Body of pancreas (tissue), 4 donors: ENCODE measurements at regions not wholly inside any gene's neighbourhood (a gene's known extent, or its start where the extent isn't known, plus 50 kb on each side); places are given as distances from the start of the nearest gene placed in this dataset.
"Not testable (repeated sequence)": the region's sequence is repeated elsewhere in the genome, so short reads cannot be mapped to it uniquely, and the experiment has no call there.

Experiments
- POLR2A ChIP-seq, 3 donors: fragments of 450-650 bp; IDR thresholded peaks; one replicate each; pipeline ENCODE4 v1.6.1; 2016; ENCODE audit warnings: antibody characterized with exemption in 3 of 3, mild to moderate bottlenecking in 2 of 3
- TF ChIP-seq, protein P1 (sequence below), 7 experiments: fragments of 450-650 bp in 4 of 7; fragments of 200-600 bp in 3 of 7; sonication (generic) in 3 of 7; IDR thresholded peaks; one replicate each; pipeline ENCODE4 v1.5.1; 2016 to 2019; ENCODE audit warnings: antibody characterized with exemption in 7 of 7

DNA sequence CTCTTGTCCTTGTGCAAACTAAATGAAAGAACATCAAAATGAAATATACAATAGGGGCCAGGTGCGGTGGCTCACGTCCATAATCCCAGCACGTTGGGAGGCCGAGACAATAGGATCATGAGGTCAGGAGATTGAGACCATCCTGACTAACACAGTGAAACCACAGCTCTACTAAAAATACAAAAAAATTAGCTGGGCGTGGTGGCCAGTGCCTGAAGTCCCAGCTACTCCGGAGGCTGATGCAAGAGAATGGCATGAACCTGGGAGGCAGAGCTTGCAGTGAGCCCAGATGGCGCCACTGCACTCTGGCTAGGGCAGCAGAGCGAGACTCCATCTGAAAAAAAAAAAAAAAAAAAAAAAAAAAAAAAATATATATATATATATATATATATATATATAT, 132.7 kb upstream of the HSFY2 start:
- TF ChIP-seq, protein P1, sequence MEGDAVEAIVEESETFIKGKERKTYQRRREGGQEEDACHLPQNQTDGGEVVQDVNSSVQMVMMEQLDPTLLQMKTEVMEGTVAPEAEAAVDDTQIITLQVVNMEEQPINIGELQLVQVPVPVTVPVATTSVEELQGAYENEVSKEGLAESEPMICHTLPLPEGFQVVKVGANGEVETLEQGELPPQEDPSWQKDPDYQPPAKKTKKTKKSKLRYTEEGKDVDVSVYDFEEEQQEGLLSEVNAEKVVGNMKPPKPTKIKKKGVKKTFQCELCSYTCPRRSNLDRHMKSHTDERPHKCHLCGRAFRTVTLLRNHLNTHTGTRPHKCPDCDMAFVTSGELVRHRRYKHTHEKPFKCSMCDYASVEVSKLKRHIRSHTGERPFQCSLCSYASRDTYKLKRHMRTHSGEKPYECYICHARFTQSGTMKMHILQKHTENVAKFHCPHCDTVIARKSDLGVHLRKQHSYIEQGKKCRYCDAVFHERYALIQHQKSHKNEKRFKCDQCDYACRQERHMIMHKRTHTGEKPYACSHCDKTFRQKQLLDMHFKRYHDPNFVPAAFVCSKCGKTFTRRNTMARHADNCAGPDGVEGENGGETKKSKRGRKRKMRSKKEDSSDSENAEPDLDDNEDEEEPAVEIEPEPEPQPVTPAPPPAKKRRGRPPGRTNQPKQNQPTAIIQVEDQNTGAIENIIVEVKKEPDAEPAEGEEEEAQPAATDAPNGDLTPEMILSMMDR (IDR thresholded peaks at IDR 0.05), result not testable (repeated sequence)
- TF ChIP-seq POLR2A (IDR thresholded peaks at IDR 0.05), result not testable (repeated sequence)
